ENCODE measurements at regions not wholly inside any gene's neighbourhood (a gene's known extent, or its start where the extent isn't known, plus 50 kb on each side); places are given as distances from the start of the nearest gene placed in this dataset.

DNA sequence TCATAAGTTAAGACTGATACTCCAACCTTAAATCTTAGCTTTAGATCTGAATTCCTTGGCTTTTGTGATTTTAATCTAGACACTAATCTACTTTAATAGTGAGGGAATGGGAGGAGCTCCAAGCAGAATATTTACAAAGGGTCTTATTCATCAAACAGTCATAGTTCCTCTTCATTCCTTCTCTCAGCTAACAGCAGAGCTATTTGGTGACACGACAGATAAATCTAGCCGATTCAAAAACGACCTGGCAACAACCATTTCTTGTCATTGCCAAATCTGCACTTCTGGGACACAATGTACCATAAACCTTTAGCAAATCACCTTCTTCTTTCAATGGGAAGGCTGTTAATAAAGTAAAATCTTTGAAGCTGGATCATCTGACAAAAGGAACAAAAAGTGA is 52.8 kb upstream of the FOXD3 start:
- H3K4me1 ChIP-seq (ENCODE audit: insufficient read depth) = peaks cover 8% of the 10 kb centered on the region; the same call in 1 of the 2 replicates
- ATAC-seq (no peak), DNase-seq (ENCODE audit: low spot score) (no peak)
- no peaks in the 10 kb centered on the region for H4K20me1 ChIP-seq (replicated peaks; ENCODE audit: insufficient read depth)
- peaks cover 6% of the 10 kb centered on the region for H3K4me1 Mint-ChIP-seq
- no peaks in the 10 kb centered on the region for H3K79me2 ChIP-seq (replicated peaks; ENCODE audit: insufficient read depth)
- H3K9me2 ChIP-seq (ENCODE audit: insufficient read depth) = no peaks in the 10 kb centered on the region
- H3F3A ChIP-seq (replicated peaks; ENCODE audit: low read depth) = no peaks in the 10 kb centered on the region
- no peaks in the 10 kb centered on the region for H3K36me3 ChIP-seq (ENCODE audit: insufficient read depth)
- H3K27ac Mint-ChIP-seq = no peak overlapping the region
- H3K4me2 ChIP-seq = no peak overlapping the region
- H3K9me3 Mint-ChIP-seq = no peaks in the 10 kb centered on the region
- TF ChIP-seq, protein P1, sequence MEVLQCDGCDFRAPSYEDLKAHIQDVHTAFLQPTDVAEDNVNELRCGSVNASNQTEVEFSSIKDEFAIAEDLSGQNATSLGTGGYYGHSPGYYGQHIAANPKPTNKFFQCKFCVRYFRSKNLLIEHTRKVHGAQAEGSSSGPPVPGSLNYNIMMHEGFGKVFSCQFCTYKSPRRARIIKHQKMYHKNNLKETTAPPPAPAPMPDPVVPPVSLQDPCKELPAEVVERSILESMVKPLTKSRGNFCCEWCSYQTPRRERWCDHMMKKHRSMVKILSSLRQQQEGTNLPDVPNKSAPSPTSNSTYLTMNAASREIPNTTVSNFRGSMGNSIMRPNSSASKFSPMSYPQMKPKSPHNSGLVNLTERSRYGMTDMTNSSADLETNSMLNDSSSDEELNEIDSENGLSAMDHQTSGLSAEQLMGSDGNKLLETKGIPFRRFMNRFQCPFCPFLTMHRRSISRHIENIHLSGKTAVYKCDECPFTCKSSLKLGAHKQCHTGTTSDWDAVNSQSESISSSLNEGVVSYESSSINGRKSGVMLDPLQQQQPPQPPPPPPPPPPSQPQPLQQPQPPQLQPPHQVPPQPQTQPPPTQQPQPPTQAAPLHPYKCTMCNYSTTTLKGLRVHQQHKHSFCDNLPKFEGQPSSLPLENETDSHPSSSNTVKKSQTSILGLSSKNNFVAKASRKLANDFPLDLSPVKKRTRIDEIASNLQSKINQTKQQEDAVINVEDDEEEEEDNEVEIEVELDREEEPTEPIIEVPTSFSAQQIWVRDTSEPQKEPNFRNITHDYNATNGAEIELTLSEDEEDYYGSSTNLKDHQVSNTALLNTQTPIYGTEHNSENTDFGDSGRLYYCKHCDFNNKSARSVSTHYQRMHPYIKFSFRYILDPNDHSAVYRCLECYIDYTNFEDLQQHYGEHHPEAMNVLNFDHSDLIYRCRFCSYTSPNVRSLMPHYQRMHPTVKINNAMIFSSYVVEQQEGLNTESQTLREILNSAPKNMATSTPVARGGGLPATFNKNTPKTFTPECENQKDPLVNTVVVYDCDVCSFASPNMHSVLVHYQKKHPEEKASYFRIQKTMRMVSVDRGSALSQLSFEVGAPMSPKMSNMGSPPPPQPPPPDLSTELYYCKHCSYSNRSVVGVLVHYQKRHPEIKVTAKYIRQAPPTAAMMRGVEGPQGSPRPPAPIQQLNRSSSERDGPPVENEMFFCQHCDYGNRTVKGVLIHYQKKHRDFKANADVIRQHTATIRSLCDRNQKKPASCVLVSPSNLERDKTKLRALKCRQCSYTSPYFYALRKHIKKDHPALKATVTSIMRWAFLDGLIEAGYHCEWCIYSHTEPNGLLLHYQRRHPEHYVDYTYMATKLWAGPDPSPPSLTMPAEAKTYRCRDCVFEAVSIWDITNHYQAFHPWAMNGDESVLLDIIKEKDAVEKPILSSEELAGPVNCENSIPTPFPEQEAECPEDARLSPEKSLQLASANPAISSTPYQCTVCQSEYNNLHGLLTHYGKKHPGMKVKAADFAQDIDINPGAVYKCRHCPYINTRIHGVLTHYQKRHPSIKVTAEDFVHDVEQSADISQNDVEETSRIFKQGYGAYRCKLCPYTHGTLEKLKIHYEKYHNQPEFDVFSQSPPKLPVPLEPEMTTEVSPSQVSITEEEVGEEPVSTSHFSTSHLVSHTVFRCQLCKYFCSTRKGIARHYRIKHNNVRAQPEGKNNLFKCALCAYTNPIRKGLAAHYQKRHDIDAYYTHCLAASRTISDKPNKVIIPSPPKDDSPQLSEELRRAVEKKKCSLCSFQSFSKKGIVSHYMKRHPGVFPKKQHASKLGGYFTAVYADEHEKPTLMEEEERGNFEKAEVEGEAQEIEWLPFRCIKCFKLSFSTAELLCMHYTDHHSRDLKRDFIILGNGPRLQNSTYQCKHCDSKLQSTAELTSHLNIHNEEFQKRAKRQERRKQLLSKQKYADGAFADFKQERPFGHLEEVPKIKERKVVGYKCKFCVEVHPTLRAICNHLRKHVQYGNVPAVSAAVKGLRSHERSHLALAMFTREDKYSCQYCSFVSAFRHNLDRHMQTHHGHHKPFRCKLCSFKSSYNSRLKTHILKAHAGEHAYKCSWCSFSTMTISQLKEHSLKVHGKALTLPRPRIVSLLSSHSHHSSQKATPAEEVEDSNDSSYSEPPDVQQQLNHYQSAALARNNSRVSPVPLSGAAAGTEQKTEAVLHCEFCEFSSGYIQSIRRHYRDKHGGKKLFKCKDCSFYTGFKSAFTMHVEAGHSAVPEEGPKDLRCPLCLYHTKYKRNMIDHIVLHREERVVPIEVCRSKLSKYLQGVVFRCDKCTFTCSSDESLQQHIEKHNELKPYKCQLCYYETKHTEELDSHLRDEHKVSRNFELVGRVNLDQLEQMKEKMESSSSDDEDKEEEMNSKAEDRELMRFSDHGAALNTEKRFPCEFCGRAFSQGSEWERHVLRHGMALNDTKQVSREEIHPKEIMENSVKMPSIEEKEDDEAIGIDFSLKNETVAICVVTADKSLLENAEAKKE (CRISPR knock-in tag; IDR thresholded peaks at IDR 0.05) = no peak
- TF ChIP-seq, protein P2, sequence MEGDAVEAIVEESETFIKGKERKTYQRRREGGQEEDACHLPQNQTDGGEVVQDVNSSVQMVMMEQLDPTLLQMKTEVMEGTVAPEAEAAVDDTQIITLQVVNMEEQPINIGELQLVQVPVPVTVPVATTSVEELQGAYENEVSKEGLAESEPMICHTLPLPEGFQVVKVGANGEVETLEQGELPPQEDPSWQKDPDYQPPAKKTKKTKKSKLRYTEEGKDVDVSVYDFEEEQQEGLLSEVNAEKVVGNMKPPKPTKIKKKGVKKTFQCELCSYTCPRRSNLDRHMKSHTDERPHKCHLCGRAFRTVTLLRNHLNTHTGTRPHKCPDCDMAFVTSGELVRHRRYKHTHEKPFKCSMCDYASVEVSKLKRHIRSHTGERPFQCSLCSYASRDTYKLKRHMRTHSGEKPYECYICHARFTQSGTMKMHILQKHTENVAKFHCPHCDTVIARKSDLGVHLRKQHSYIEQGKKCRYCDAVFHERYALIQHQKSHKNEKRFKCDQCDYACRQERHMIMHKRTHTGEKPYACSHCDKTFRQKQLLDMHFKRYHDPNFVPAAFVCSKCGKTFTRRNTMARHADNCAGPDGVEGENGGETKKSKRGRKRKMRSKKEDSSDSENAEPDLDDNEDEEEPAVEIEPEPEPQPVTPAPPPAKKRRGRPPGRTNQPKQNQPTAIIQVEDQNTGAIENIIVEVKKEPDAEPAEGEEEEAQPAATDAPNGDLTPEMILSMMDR (conservative IDR thresholded peaks at IDR 0.05; ENCODE audit: low read depth in 2 of 2) = no peak
- TF ChIP-seq CREB1 (CRISPR knock-in tag; IDR thresholded peaks at IDR 0.05; ENCODE audit: low read depth) = no peak
- TF ChIP-seq POLR2AphosphoS5 (IDR thresholded peaks at IDR 0.05; ENCODE audit: low read depth) = no peak
- TF ChIP-seq JUNB (IDR thresholded peaks at IDR 0.05; ENCODE audit: unreplicated experiment) = no peak
- TF ChIP-seq STAT1 (IDR thresholded peaks at IDR 0.05; ENCODE audit: unreplicated experiment) = no peak
- no peak for TF ChIP-seq NANOG (IDR thresholded peaks at IDR 0.05; ENCODE audit: borderline replicate concordance)
- no peak for TF ChIP-seq EZH2 (IDR thresholded peaks at IDR 0.05; ENCODE audit: low read depth, unreplicated experiment)
- TF ChIP-seq, protein P3, sequence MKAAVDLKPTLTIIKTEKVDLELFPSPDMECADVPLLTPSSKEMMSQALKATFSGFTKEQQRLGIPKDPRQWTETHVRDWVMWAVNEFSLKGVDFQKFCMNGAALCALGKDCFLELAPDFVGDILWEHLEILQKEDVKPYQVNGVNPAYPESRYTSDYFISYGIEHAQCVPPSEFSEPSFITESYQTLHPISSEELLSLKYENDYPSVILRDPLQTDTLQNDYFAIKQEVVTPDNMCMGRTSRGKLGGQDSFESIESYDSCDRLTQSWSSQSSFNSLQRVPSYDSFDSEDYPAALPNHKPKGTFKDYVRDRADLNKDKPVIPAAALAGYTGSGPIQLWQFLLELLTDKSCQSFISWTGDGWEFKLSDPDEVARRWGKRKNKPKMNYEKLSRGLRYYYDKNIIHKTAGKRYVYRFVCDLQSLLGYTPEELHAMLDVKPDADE (IDR thresholded peaks at IDR 0.05) = no peak
- no peak for TF ChIP-seq EZH2phosphoT487 (IDR thresholded peaks at IDR 0.05; ENCODE audit: unreplicated experiment)
- no peak for TF ChIP-seq ZNF331 (CRISPR knock-in tag; IDR thresholded peaks at IDR 0.05; ENCODE audit: low read depth)
- TF ChIP-seq, protein P4, sequence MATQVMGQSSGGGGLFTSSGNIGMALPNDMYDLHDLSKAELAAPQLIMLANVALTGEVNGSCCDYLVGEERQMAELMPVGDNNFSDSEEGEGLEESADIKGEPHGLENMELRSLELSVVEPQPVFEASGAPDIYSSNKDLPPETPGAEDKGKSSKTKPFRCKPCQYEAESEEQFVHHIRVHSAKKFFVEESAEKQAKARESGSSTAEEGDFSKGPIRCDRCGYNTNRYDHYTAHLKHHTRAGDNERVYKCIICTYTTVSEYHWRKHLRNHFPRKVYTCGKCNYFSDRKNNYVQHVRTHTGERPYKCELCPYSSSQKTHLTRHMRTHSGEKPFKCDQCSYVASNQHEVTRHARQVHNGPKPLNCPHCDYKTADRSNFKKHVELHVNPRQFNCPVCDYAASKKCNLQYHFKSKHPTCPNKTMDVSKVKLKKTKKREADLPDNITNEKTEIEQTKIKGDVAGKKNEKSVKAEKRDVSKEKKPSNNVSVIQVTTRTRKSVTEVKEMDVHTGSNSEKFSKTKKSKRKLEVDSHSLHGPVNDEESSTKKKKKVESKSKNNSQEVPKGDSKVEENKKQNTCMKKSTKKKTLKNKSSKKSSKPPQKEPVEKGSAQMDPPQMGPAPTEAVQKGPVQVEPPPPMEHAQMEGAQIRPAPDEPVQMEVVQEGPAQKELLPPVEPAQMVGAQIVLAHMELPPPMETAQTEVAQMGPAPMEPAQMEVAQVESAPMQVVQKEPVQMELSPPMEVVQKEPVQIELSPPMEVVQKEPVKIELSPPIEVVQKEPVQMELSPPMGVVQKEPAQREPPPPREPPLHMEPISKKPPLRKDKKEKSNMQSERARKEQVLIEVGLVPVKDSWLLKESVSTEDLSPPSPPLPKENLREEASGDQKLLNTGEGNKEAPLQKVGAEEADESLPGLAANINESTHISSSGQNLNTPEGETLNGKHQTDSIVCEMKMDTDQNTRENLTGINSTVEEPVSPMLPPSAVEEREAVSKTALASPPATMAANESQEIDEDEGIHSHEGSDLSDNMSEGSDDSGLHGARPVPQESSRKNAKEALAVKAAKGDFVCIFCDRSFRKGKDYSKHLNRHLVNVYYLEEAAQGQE (IDR thresholded peaks at IDR 0.05; ENCODE audit: unreplicated experiment) = no peak
- peak overlapping the region; percentile 78 for H2AFZ ChIP-seq
- no peaks in the 10 kb centered on the region for H3K27me3 ChIP-seq (ENCODE audit: insufficient read depth)
- no peak overlapping the region for H3K4me3 Mint-ChIP-seq
- no peak overlapping the region for H3K27ac ChIP-seq (ENCODE audit: low read depth)
- no peaks in the 10 kb centered on the region for H3K36me3 Mint-ChIP-seq (ENCODE audit: low read depth)
- H3K27me3 Mint-ChIP-seq (ENCODE audit: insufficient read depth, low read depth, poor library complexity) = peaks cover 2% of the 10 kb centered on the region
- H3K4me3 ChIP-seq = no peak overlapping the region
